Hepatocyte (in vitro differentiated cells): ENCODE measurements at regions not wholly inside any gene's neighbourhood (a gene's known extent, or its start where the extent isn't known, plus 50 kb on each side); places are given as distances from the start of the nearest gene placed in this dataset.

Experiments
- EZH2 ChIP-seq: fragments of 200-600 bp; sonication (generic); IDR thresholded peaks from 2 replicates; pipeline ENCODE4 v1.6.1; 2016; ENCODE audit warnings: antibody characterized with exemption, mild to moderate bottlenecking, borderline replicate concordance
- TF ChIP-seq, protein P1 (sequence below): fragments of 200-600 bp; sonication (generic); IDR thresholded peaks from 2 replicates; pipeline ENCODE4 v1.5.1; 2016; ENCODE audit warnings: antibody characterized with exemption, mild to moderate bottlenecking; ENCODE audit not compliant: poor library complexity

DNA sequence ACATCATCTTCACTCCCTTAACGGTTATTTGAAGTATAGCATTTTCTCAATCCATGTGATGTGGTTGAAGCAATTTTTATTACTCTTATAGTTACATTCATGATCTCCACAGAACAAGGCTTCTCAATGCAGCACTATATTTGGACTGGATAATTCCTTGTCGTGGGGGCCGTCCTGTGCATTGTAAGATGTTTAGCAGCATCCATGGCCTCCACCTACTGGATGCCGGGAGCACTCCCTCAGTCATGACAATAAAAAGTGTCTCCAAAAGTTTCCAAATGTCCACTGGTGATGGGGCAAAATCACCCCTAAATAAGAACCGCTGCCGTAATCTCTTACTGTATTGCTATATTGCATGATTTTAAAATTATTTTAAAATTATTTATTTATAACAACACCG is 110.6 kb upstream of the DDX18 start:
- TF ChIP-seq, protein P1, sequence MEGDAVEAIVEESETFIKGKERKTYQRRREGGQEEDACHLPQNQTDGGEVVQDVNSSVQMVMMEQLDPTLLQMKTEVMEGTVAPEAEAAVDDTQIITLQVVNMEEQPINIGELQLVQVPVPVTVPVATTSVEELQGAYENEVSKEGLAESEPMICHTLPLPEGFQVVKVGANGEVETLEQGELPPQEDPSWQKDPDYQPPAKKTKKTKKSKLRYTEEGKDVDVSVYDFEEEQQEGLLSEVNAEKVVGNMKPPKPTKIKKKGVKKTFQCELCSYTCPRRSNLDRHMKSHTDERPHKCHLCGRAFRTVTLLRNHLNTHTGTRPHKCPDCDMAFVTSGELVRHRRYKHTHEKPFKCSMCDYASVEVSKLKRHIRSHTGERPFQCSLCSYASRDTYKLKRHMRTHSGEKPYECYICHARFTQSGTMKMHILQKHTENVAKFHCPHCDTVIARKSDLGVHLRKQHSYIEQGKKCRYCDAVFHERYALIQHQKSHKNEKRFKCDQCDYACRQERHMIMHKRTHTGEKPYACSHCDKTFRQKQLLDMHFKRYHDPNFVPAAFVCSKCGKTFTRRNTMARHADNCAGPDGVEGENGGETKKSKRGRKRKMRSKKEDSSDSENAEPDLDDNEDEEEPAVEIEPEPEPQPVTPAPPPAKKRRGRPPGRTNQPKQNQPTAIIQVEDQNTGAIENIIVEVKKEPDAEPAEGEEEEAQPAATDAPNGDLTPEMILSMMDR = no peak
- no peak for TF ChIP-seq EZH2
